ENCODE measurements at regions not wholly inside any gene's neighbourhood (a gene's known extent, or its start where the extent isn't known, plus 50 kb on each side); places are given as distances from the start of the nearest gene placed in this dataset.

DNA sequence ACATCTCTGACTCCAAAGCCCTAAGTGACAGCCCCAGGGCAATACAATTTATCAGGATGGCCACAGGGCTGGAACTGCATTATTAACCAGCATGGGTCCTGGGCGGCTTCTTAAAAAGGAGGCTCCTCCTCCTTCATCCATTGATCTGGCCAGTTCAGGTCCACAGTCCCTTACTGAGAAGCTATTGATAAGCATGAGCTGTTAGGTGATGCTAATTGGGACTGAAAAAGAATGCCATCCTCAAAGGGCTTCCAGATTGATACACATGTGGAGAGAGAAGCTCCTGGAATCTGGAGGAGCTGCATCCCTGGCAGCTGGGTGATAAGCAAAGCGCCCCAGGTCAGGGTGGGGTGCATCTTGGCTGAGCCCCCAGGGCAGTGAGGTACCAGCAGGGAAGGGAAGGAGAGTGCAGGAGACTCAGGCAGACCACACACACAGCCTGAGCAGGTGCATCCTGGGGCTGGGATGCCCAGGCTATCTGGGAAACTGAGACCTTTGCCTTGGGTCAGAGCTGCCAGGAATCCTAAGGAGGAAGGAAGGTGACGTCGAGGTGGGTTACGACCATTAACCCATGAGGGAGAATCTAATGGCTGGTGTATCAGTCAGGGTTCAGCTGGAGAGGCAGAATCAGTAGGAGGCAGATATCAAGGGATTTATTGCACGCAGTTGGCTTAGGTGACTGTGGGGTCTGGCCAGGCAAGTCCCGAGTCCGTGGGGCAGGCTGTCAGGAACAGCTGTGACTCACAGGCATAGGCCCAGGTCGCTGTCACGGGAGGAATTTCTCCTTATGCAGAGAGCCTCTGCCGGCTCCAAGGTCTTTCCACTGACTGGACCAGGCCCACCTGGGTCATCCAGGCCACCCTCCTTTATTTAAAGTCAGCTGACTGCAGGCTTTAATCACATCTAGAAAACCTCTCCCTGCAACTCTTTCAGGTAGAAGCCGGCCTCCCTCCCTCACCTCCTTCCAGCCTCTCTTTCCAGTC is 261.2 kb downstream of the BMP7 start:
- in situ Hi-C loops (cut with HindIII; ENCODE audit: low pct_unique_long_range_greater_than_20kb, low sequenced_read_pairs) (no loop called here), intact Hi-C loops (cut with micrococcal nuclease; ENCODE audit: unreplicated experiment) (no loop called here)
- no peak for DNase-seq (ENCODE audit: low read depth, low spot score)
- H3K4me1 ChIP-seq (ENCODE audit: control insufficient read depth, insufficient read depth, low read length) = 0 out of 2 replicates have a peak, but pooled peaks cover 4% of the 10 kb centered on the region
- no peak overlapping the region for H3K27ac ChIP-seq (ENCODE audit: low read length)
- no peaks in the 10 kb centered on the region for H3K27me3 ChIP-seq (ENCODE audit: control insufficient read depth, insufficient read depth, low read length)
- CTCF ChIA-PET = no interaction called here
- POLR2A ChIA-PET = interaction anchor here (0.6 to 0.7 kb wide), 2 partner anchors 15 to 174 kb away, joined by 7 read pairs; no protein-coding TSS in a partner anchor
- H3K36me3 ChIP-seq (ENCODE audit: control insufficient read depth, insufficient read depth, low read length) = no peaks in the 10 kb centered on the region
- no peak for ATAC-seq
- TF ChIP-seq REST (IDR thresholded peaks at IDR 0.05; ENCODE audit: insufficient read depth in 1 of 2, low read depth in 2 of 2, low read length in 1 of 2) (no peak), SIN3A (IDR thresholded peaks at IDR 0.05; ENCODE audit: borderline replicate concordance, insufficient read depth, low read depth, low read length) (no peak), TCF7L2 (IDR thresholded peaks at IDR 0.05; ENCODE audit: low read depth, low read length) (no peak), POLR2AphosphoS5 (IDR thresholded peaks at IDR 0.05; ENCODE audit: low read depth, low read length) (no peak)
- TF ChIP-seq, protein P1, sequence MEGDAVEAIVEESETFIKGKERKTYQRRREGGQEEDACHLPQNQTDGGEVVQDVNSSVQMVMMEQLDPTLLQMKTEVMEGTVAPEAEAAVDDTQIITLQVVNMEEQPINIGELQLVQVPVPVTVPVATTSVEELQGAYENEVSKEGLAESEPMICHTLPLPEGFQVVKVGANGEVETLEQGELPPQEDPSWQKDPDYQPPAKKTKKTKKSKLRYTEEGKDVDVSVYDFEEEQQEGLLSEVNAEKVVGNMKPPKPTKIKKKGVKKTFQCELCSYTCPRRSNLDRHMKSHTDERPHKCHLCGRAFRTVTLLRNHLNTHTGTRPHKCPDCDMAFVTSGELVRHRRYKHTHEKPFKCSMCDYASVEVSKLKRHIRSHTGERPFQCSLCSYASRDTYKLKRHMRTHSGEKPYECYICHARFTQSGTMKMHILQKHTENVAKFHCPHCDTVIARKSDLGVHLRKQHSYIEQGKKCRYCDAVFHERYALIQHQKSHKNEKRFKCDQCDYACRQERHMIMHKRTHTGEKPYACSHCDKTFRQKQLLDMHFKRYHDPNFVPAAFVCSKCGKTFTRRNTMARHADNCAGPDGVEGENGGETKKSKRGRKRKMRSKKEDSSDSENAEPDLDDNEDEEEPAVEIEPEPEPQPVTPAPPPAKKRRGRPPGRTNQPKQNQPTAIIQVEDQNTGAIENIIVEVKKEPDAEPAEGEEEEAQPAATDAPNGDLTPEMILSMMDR (IDR thresholded peaks at IDR 0.05) = no peak
- no peak overlapping the region for H3K4me3 ChIP-seq (ENCODE audit: low read depth in 2 of 2, low read length in 2 of 2)
- no TSS peak for BruUV-seq (replicated peaks)
- H3K9me3 ChIP-seq (ENCODE audit: control insufficient read depth, insufficient read depth, low read depth, low read length) = no peaks in the 10 kb centered on the region

- TF ChIP-seq POLR2AphosphoS5 (IDR thresholded peaks at IDR 0.05; ENCODE audit: low read depth, low read length) = no peak
- TF ChIP-seq, protein P1 (IDR thresholded peaks at IDR 0.05) = no peak
- no peak for TF ChIP-seq REST (IDR thresholded peaks at IDR 0.05; ENCODE audit: insufficient read depth in 1 of 2, low read depth in 2 of 2, low read length in 1 of 2)
- no peak for TF ChIP-seq SIN3A (IDR thresholded peaks at IDR 0.05; ENCODE audit: borderline replicate concordance, insufficient read depth, low read depth, low read length)
- no peak for TF ChIP-seq TCF7L2 (IDR thresholded peaks at IDR 0.05; ENCODE audit: low read depth, low read length)
- ATAC-seq (peak; percentile 61; the same call in 1 of the 2 replicates), DNase-seq (ENCODE audit: low read depth, low spot score) (no peak)
- Histone ChIP-seq H3K27me3 (ENCODE audit: control insufficient read depth, insufficient read depth, low read length) (no peaks in the 10 kb centered on the region), H3K4me3 (ENCODE audit: low read depth in 2 of 2, low read length in 2 of 2) (no peak overlapping the region), H3K36me3 (ENCODE audit: control insufficient read depth, insufficient read depth, low read length) (no peaks in the 10 kb centered on the region), H3K9me3 (ENCODE audit: control insufficient read depth, insufficient read depth, low read depth, low read length) (no peaks in the 10 kb centered on the region), H3K27ac (ENCODE audit: low read length) (no peak overlapping the region), H3K4me1 (ENCODE audit: control insufficient read depth, insufficient read depth, low read length) (0 out of 2 replicates have a peak, but pooled peaks cover 4% of the 10 kb centered on the region)
- intact Hi-C loops (cut with micrococcal nuclease; ENCODE audit: unreplicated experiment) = no loop called here
- ChIA-PET POLR2A (interaction anchor here (0.7 kb wide), 1 partner anchor 17 kb away, joined by 7 read pairs; no protein-coding TSS in a partner anchor), CTCF (no interaction called here)
- in situ Hi-C loops (cut with HindIII; ENCODE audit: low pct_unique_long_range_greater_than_20kb, low sequenced_read_pairs) = no loop called here
- no TSS peak for BruUV-seq (replicated peaks)
Observed at GRCh38 chr20:57006411-57007170, 259.9 kb downstream of the BMP7 start.
